Stomach (tissue), 4 donors: ENCODE measurements at regions not wholly inside any gene's neighbourhood (a gene's known extent, or its start where the extent isn't known, plus 50 kb on each side); places are given as distances from the start of the nearest gene placed in this dataset.

Experiments used
- POLR2A ChIP-seq, 4 donors: fragments of 450-650 bp; IDR thresholded peaks; one replicate each; pipeline ENCODE4 v1.6.1; 2016; ENCODE audit warnings: antibody characterized with exemption in 4 of 4, control low read depth in 2 of 4, mild to moderate bottlenecking in 1 of 4, moderate library complexity in 1 of 4
- TF ChIP-seq, protein P1 (sequence below), 7 experiments: fragments of 450-650 bp in 4 of 7; fragments of 200-600 bp in 3 of 7; sonication (generic) in 3 of 7; IDR thresholded peaks; one replicate each; pipeline ENCODE4 v1.5.1; 2016 to 2019; ENCODE audit warnings: antibody characterized with exemption in 7 of 7, control low read depth in 2 of 7, mild to moderate bottlenecking in 1 of 7

GRCh38 chr7:156576216-156577058, 64.1 kb upstream of the RNF32 start:
- no peak for TF ChIP-seq POLR2A (IDR thresholded peaks at IDR 0.05)
- TF ChIP-seq, protein P1, sequence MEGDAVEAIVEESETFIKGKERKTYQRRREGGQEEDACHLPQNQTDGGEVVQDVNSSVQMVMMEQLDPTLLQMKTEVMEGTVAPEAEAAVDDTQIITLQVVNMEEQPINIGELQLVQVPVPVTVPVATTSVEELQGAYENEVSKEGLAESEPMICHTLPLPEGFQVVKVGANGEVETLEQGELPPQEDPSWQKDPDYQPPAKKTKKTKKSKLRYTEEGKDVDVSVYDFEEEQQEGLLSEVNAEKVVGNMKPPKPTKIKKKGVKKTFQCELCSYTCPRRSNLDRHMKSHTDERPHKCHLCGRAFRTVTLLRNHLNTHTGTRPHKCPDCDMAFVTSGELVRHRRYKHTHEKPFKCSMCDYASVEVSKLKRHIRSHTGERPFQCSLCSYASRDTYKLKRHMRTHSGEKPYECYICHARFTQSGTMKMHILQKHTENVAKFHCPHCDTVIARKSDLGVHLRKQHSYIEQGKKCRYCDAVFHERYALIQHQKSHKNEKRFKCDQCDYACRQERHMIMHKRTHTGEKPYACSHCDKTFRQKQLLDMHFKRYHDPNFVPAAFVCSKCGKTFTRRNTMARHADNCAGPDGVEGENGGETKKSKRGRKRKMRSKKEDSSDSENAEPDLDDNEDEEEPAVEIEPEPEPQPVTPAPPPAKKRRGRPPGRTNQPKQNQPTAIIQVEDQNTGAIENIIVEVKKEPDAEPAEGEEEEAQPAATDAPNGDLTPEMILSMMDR (IDR thresholded peaks at IDR 0.05): no peak
